ENCODE measurements at regions not wholly inside any gene's neighbourhood (a gene's known extent, or its start where the extent isn't known, plus 50 kb on each side); places are given as distances from the start of the nearest gene placed in this dataset.

DNA sequence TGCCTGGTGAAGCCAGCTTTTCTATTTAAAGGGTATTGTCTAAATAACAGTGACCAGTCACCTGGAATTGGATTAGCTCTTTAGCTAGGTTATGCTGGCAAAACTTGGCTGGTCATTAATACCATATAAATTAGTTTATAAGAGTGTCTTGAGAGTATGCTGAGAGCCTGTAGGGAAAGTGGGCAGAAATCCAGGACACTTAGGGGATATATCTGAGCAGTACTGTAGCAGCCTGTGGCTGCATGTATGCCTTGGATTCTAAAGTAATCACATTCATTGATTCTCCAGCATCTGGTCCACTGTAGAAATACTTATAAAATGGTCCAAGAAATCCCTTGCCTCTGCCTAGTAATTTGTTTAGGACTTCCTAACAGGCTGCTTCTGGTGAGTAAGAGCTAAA, 288.9 kb upstream of the DMAC1 start:
- DNase-seq (ENCODE audit: low read depth in 2 of 2) = no peak

DNA sequence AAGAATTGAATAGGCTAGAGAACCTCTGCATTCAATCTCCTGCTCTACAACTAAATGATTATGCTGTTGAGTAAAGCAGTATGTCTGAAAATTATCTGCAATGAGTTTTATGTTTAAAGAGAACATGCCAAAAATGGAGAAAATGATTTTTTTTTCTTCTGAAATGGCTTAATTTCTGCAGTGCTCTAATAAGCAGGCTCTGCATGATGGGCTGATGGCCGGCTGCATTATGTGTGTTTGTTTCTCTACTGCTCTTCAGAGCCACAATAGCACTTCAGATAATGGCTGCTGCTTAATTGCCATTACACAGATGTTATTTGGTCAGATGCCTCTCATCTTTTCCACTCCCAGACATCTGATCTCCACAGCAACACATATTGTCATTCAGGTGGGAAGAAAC, 286.4 kb upstream of the DMAC1 start:
- no peak for DNase-seq (ENCODE audit: low read depth in 2 of 2)

DNA sequence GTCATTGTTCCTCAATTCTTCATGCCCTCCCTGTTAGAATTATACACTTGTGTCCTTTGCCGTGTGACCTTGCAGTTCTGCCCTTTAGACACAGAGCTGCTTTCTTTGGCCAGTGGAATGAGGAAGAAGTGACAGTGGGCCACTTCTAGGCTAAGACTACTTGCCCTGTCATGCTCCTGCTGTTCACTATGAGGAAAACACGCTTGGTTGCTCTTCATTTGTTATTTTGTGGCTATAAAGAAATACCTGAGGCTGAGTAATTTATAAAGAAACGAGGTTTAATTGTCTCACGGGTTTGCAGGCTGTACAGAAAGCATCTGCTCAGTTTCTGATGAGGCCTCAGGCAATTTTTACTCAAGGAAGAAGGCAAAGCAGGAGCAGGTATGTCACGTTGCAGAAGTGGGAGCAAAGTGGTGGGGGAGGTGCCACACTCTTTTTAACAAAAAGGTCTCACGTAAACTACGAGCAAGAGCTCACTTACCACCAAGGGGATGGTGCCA, 279.1 kb upstream of the DMAC1 start:
- no peak for DNase-seq (ENCODE audit: low read depth in 2 of 2)

DNA sequence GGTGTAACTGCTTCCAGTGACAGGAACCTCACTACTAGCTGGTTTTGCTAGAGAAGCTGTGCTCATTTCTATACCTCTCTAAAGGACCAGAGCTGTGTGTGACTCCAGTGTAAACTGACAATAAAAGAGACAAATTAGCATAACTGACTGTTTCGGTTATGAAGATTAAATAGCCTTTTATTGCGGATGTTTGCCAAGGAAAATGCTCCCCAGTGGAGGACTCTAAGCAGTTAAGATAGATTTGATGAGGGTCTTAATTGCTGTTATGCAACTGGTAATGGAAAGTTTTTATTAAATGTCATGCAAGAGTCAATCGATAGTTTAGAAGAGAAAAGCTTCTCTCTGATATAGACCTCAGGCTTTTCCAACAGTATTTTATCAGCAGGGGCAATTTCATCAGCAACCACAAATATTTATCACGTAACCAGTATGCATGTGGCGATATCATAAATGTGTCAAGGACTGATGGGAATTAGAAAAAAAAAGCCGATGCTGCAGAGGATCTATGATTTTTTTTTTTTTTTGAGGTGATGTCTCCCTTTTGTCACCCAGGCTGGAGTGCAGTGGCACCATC, 275.2 kb upstream of the DMAC1 start:
- no peak for DNase-seq (ENCODE audit: low read depth in 2 of 2)

DNA sequence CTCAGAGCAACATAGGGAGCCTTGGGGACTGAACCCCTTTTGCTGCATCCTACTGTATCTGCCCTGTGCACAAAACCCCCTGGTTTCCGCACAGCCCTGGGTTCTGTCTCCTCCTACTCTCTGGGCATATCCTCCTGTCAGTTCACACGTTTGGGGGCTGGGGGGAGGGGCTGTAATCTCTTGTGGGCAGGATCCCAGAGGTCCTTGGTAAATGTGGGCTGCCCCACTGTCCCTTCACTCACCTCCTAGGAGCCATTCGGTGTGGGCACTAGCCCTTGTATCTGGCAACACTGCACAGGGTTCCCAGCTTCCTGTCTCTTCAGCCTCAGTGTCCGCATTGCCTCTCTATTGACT, 271.8 kb upstream of the DMAC1 start:
- no peak for DNase-seq (ENCODE audit: low read depth in 2 of 2)

DNA sequence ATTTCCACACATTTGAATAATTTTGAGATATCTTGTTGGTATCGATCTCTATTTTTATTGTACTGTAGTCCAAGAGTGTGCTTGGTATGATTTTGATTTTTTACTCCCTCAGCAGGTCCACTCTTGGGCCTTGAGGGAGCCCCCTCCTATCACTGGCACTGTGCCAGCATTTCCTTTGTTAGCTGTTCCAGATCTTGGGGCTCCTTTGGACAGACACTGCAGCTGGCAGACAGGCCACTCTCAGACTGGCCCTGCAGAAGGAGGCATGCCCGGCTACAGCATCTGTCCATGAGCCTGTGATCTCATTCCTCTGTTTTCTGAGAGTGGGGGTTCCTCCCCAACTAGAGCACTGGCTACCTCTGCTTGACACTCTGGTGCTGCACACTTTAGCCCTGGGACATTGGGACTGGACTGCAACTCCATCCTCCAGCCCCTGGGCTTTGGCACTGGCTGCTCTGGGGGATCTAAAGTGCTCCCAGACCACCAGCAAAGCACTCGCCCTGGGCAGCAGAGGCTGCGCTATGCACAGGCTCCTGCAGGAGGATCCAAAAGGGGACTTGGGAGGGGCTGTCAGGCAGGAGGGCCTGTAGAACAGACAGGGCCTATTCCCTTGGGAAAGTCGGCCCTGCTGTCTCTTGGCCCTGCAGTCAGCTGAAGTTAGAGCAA, 271.3 kb upstream of the DMAC1 start:
- no peak for DNase-seq (ENCODE audit: low read depth in 2 of 2)

DNA sequence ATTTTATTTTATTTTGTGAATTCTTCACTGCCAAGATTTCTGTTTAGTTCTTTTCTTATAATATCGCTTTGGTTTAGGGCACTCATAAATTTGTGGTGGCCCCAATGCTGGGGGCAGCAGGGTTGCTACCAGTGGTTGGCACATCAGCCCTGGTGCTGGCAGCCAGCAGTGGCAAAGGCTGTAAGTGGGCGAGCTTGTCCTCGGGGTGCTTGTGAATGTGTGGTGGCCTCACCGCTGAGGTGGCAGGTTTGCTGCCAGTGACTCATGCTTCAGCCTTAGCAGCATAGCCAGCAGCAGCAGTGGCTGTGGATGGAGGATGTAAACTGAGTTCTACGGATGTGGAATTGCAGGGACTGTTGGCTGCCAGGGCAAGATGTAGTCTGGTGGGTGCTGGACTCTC, 262.9 kb upstream of the DMAC1 start:
- DNase-seq (ENCODE audit: low read depth in 2 of 2) = no peak

DNA sequence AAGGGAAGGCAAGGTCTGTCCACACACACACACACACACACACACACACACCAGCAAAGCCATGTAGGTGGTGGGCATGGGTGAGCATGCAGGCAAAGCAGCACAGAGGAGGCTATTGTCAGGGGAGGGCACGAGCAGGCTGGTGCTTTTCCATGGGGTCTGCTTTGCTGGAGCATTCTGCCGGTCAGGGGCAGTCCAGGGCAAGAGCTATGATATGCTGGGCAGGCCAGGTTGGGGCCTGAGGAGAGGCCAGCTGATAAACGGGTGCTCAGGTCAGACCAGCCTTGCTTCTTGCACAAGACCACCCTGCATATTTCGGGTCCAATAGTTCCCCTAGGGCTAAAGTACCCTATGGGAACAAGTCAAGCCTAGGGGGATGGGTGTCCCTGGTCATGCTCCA, 253.9 kb upstream of the DMAC1 start:
- DNase-seq (ENCODE audit: low read depth in 2 of 2) = no peak

DNA sequence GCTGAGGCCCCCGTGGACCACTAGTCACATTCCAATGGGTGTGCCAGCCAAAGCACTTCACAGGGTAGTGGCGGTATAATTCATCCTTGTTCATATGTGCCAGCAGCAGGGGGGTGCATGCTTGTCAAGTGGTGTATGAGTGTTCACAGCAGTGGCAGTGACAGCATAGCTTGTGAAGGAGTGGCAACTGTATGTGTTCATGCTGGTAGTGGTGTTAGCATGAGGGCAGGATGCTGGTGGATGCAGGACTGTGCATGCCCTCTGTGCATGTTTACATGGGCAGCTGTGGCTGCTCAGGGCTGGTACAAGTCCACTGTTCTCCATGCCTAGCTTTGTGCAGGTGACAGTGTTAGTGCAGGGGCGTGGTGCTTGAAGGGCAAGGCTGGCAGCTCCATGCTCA, 253.4 kb upstream of the DMAC1 start:
- no peak for DNase-seq (ENCODE audit: low read depth in 2 of 2)

DNA sequence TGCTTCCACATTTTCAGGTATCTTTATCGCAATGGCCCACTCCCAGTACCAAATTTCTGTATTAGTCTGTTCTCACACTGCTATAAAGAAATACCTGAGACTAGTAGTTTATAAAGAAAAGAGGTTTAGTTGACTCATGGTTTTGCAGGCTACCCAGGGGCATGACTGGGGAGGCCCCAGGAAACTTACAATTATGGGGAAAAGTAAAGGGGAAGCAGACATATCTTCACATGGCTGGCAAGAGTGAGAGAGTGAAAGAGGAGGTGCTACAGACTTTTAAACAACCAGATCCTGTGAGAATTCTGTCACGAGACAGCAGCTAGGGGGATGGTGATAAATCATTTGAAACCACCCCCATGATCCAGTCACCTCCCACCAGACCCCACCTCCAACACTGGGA, 238.2 kb upstream of the DMAC1 start:
- DNase-seq (ENCODE audit: low read depth in 2 of 2) = no peak

DNA sequence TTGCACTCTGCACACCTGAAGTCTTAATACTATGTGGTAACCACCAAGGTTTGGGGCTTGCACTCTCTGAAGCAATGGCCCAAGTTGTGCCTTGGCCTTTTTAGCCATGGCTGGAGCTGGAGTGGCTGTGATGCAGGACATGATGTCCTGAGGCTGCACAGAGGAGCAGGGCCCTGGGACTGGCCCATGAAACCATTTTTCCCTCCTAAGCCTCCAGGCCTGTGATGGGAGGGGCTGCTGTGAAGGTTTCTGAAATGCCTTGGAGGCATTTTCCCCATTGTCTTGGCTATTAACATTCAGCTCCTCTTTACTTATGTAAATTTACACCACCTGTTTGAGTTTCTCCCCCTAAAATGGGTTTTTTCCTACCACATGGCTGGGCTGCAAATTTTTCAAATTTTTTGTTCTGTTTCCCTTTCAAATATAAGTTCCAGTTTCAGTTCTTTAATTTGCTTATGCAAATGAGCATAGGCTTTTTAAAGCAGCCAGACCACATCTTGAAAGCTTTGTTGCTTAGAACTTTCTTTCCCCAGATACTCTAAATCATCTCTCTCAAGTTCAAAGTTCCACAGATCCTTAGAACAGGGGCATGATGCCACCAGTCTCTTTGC, 237.4 kb upstream of the DMAC1 start:
- no peak for DNase-seq (ENCODE audit: low read depth in 2 of 2)

DNA sequence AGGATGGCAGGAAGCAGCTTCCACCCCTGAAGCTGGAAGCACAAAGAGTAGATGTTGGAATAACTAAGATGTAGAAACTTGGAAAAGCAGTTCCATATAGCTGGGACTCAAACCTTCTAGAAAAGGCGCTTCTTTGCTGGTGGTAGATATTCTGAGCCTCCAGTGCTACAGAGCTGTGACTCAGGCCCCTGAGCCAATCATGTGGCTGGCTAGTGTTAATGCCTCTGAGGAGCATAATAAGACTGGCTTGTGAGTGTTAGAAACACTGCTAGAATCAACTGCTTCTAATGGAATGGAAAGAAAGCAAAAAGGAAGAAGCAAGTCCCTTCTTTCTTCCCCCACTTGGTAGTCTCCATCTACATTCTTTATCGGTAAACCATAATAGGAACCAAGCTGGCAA, 234.2 kb upstream of the DMAC1 start:
- no peak for DNase-seq (ENCODE audit: low read depth in 2 of 2)

DNA sequence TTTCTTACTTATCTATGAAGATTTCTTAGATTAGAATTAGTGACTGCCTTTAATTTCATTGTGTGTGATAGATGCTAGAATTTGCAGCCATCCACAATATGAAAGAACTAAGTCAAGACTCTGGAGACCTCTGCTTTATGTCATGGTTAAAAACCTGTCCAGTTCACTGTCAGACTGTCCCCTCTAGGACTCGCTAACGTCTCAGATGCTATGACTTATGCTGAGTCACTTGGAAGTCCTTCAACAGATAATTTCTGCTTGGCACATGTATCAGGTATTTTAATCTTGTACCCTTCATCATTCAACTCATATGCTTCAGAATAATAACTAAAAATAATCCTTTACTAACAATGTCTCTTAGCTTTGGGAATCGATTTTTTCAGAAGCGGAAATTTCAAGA, 230.5 kb upstream of the DMAC1 start:
- no peak for DNase-seq (ENCODE audit: low read depth in 2 of 2)

DNA sequence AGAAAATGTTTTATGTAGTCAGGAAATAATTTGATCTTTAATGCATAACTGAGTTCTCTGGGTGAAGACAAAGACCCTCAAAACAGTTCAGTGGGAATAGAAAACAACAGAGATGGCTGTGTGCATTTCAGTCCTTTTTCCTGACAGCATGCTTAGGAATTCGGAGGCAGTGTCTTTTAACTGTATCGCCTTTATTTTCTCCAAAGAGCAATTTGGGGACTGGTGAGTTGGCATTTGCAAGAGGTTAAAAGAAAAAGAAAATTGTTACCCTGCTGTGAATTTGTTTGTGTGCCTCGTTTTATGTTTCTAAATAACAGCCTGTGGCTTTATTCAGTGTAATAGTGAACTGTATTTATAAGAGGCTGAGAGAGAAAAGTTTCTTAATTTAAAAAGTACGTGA, 227.8 kb upstream of the DMAC1 start:
- DNase-seq (ENCODE audit: low read depth in 2 of 2) = no peak

DNA sequence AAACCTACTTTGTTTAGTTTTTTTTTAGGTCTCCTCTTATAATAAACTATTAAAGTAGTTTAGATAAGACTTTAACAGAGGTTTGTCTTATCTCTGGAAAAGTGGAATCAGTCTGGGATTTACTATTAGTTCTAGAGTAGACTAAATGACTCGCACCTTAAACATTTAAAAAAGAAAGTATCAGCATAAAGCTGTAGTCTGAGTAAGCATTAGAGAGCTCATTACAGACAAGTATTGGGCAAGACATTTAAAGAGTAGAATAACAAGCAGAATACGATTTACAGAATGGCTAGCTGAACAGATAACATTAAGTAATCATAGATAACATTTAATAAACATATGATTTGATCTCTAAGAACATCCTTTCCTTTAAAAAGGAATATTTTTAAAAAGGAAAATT, 226.0 kb upstream of the DMAC1 start:
- DNase-seq (ENCODE audit: low read depth in 2 of 2) = no peak

DNA sequence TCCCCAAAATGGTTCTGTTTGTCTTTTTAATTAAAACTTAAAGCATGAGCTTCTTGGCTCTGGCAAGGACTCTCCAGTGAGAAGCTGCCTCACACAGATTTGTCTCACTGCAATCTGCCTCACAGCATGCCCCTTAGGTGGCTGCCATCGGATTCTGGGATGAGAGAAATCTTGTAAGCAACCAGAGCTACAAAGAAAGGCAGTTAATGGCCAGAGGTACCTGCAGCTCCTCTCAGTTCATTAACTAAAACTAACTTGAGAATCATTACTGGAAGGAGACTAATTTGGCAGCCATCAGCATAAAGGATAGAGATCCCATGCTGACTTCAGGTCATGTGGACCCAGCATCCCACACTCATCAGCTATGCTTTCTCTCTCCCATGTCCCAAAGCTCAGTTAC, 220.6 kb upstream of the DMAC1 start:
- DNase-seq (ENCODE audit: low read depth in 2 of 2) = no peak

DNA sequence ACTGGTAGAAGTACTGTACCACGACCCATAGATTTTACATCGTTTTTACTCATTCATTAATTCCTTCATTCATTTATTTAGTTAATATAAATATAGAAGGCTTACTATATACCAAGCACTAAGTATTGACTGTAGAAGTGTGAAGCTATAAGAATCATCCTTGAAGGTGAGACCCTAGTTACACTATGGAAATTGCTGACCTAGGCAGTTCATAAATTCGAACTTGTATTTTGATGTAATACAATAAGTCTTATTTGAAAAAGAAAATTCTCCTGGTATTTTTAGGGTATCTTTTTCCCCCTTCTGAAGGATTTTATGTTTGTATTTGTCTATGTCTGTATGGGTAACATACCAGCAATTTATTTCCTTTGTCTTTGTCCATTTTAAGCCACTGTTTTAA, 220.1 kb upstream of the DMAC1 start:
- no peak for DNase-seq (ENCODE audit: low read depth in 2 of 2)

DNA sequence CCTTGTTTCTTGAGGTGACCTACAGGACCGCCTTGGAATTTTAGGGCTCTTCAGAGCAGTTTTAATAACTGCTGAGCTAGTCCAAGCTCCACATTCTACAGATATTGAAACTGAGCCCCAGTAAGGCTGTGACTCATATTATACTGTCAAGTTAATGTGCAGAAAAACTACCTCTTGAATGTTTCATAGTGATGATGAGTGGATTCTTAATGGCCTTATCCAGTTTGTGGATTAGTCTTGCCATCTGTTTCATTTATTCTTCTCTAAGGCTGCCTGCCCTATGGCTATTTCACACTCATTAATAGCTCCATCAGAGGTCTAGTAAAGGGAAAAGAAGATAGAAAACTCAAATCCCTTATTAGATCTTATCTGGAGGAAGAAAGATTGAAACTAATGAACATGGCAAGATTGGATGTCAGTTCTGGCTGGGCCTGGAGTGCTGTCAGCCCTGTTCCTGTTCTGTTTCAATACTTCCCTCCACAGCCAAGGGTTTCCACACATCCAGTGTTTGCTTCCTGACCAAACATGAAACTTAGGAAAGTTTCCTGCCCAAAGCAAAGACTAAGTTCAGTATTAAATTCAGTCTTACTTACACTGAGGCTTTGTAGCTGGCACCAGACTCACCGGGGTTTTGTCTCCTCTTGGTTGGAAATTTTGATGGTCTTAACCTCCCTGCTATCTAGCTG, 215.6 kb upstream of the DMAC1 start:
- DNase-seq (ENCODE audit: low read depth in 2 of 2) = no peak

DNA sequence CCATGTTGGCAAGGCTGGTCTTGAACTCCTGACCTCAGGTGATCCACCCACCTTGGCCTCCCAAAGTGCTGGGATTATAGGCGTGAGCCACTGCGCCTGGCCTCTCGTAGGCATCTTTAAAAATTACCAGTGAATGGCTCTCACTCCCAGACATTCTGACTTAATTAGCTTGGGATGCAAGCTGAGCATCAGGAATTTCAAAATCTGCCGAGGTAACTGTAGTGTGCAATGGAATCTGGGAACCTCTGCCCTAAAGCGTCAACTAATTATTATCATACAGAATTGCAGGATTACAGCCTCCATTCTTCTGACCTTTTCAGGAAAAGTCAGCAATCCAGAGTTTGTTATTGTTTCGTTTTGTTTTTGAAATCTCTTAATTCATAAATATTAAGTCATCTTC, 213.4 kb upstream of the DMAC1 start:
- no peak for DNase-seq (ENCODE audit: low read depth in 2 of 2)

DNA sequence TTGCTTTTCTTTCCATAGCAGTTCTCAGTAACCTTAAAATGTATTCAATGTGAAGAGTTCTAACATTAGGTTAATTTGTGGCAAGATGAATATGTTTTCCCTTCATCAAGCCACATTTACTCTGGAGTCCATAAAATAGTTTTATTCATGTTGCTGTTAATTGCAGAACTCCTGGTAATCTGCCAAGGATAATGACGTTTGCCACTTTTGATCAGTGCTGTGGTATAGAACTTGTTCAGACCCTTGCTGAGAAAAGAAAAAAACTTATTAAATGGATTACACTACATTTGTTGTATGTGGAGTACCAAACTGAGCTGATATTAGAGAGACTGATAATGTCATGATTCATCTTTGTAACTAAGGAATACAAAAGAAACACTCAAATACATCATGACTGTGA, 212.4 kb upstream of the DMAC1 start:
- no peak for DNase-seq (ENCODE audit: low read depth in 2 of 2)

DNA sequence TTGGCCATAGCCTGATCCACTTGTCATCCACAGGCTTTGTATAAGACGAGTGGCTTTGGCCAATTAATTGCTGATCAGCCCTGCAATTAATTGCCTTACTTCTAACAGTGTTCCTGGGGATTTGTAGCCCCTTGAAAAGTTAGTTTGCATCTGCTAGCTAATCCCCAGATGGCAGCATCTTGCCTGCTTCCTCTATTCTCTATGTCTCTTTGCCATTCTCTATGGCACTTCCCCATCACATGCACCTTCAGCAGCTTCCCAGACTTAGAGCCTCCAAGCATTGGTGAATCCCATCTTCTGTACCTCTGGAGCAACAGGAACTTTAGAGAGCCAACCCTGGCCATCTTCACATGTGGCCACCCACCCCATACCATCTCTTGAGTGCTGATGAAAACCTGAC, 197.0 kb upstream of the DMAC1 start:
- DNase-seq (ENCODE audit: low read depth in 2 of 2) = no peak

DNA sequence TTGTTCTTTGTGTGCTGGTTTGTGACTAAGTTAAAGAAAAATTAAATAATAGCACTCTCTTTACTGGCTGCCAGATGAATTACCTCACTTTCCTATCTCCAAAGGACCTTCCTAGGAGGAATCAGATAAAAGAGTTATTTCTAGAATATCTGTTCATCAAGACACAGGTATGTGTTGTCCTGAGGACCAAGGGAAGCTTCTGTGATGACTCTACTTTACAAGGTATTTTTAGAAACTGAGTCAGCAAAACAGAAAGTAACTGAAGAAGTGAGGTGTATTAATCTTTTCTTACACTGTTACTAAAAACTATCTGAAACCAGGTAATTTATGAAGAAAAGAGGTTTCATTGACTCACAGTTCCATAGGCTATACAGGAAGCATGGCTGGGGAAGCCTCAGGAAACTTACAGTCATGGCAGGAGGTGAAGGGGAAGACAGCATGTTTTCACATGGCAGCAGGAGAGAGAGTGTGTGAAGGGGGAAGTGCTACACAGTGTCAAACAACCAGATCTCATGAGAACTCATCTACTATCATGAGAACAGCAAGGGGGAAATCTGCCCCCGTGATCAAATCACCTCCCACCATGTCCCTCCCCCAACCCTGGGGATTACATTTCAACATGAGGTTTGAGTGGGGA, 189.2 kb upstream of the DMAC1 start:
- no peak for DNase-seq (ENCODE audit: low read depth in 2 of 2)

DNA sequence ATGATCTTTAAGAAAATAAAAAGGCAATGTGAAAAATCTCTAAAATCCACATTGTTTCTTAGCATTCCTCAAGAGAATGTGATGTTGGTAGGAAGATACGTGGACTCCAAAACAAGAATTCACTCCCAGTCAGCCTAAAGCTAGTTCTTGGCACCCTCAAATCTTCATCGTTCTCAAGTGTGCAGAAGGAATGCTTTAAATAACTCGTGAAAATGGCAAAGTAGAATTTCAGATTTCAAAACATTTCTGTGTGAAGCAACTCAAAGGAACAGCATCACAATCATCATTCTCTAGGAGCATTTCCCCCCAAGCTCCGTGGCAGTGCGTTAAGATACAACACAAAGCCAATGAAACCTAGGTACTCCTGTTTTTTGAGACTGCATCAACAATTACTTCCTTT, 185.1 kb upstream of the DMAC1 start:
- no peak for DNase-seq (ENCODE audit: low read depth in 2 of 2)
